ENCODE measurements at regions not wholly inside any gene's neighbourhood (a gene's known extent, or its start where the extent isn't known, plus 50 kb on each side); places are given as distances from the start of the nearest gene placed in this dataset.

- no peak for TF ChIP-seq CTCF (IDR thresholded peaks at IDR 0.05; ENCODE audit: poor library complexity, severe bottlenecking)
- TF ChIP-seq EZH2 (IDR thresholded peaks at IDR 0.05; ENCODE audit: borderline replicate concordance, insufficient read depth, low read length, poor library complexity, severe bottlenecking), result no peak
- no peak for TF ChIP-seq REST (IDR thresholded peaks at IDR 0.05; ENCODE audit: borderline replicate concordance)
- TF ChIP-seq MXI1 (conservative IDR thresholded peaks at IDR 0.05; ENCODE audit: poor library complexity, severe bottlenecking), result no peak
These were observed 648.6 kb upstream of the CAMK1G start for GRCh38 chr1:208934933-208935332.
